Coronary artery (tissue), 2 donors: ENCODE measurements at regions not wholly inside any gene's neighbourhood (a gene's known extent, or its start where the extent isn't known, plus 50 kb on each side); places are given as distances from the start of the nearest gene placed in this dataset.

Source experiments
- DNase-seq: peaks from one replicate; pipeline ENCODE4 v3.0.0-alpha.2; 2017; ENCODE audit warnings: low spot score
- H3K27ac ChIP-seq, 2 donors: fragments of 200-600 bp; sonication (generic); one replicate each; pipeline ENCODE4 v1.5.1; 2016 to 2019
- H3K4me3 ChIP-seq: fragments of 200-600 bp; sonication (generic); 2 replicates; pipeline ENCODE4 v1.5.1; 2016; ENCODE audit warnings: mild to moderate bottlenecking, moderate library complexity
- TF ChIP-seq, protein P1 (sequence below): fragments of 200-600 bp; sonication (generic); IDR thresholded peaks from one replicate; pipeline ENCODE4 v1.5.1; 2019; ENCODE audit warnings: antibody characterized with exemption

DNA sequence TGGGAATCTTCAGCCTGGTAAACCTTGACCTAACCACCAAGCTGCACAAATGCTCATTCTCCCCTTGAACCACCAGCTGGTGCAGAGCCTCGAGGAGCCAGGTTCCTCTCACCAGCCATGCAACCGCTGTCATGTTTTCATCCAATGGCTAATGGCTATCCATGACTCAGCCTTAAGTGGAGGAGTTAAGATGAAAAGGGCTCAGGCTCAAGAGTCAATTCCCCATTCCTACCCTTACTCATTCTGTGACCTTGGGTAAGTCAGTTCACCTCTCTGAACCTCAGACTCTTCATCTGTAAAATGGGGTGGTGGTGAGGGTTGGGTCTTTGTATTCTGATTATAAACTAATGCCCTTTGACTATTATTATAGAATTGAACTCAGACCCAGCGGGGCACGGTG lies 515.6 kb downstream of the SHQ1 start:
- TF ChIP-seq, protein P1, sequence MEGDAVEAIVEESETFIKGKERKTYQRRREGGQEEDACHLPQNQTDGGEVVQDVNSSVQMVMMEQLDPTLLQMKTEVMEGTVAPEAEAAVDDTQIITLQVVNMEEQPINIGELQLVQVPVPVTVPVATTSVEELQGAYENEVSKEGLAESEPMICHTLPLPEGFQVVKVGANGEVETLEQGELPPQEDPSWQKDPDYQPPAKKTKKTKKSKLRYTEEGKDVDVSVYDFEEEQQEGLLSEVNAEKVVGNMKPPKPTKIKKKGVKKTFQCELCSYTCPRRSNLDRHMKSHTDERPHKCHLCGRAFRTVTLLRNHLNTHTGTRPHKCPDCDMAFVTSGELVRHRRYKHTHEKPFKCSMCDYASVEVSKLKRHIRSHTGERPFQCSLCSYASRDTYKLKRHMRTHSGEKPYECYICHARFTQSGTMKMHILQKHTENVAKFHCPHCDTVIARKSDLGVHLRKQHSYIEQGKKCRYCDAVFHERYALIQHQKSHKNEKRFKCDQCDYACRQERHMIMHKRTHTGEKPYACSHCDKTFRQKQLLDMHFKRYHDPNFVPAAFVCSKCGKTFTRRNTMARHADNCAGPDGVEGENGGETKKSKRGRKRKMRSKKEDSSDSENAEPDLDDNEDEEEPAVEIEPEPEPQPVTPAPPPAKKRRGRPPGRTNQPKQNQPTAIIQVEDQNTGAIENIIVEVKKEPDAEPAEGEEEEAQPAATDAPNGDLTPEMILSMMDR = no peak
- Histone ChIP-seq H3K4me3 (no peak overlapping the region), H3K27ac (no peak overlapping the region)
- no peak for DNase-seq

DNA sequence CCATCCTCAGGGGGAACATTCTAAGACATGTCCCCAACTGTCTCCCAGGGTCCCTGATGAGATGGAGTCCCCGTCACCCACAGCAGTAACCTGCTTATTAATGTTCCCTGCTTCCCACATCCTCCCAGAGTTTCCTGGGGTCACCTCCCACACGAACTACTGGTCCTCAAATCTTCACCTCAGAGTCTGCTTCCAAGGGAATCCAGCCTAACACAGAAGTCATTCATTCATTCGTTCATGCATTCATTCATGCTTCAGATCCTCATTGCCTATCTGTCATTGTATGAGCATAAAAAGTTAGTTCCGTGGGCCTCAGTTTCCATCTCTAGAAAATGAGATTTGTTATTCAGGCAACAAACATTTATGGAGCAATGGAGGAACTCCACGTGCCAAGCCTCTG lies 516.2 kb downstream of the SHQ1 start:
- TF ChIP-seq, protein P1 = no peak
- Histone ChIP-seq H3K4me3 (no peak overlapping the region), H3K27ac (no peak overlapping the region)
- DNase-seq = no peak

DNA sequence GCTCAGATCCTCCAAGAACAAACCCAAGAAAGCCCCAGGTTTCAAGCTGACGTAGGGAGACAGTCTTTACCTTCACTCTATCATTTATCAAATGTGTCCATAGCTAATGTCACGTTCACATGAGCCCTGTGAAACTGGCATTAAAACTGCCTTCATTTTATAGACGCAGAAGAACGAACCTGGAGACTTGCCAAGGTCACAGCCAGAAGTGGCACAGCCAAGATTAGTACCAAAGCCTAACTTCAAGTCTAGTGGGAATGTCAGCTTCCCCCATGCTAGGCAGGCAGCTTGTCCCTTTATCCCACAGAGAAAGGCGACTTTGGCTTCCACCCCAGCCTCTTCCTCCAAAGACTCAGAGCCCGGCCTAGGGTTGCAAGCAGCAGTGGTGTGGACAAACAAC lies 517.2 kb downstream of the SHQ1 start:
- Histone ChIP-seq H3K4me3 (no peak overlapping the region), H3K27ac (no peak overlapping the region)
- DNase-seq = no peak
- TF ChIP-seq, protein P1 = no peak

DNA sequence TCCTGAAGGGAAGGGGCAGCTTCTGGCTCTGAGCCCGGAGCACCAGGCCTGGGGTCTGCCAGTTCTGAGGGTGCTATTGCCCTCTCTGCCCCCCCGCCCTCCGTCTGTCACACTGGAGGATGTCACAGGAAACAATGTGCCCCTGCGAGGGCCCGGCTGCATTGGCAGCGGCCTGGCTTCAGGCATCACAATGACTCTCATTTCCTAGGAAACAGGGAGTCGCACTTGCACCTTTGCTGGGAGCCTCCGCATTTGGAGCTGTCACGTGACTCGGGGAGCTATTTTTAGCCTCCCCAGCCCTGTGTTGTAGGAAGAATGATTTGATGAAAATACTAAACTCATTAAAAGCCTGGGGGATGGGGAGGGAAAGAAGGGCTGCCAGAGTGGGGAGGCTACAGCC lies 518.9 kb downstream of the SHQ1 start:
- no peak for DNase-seq
- TF ChIP-seq, protein P1 = no peak
- no peak overlapping the region for H3K4me3 ChIP-seq
- H3K27ac ChIP-seq = no peak overlapping the region

DNA sequence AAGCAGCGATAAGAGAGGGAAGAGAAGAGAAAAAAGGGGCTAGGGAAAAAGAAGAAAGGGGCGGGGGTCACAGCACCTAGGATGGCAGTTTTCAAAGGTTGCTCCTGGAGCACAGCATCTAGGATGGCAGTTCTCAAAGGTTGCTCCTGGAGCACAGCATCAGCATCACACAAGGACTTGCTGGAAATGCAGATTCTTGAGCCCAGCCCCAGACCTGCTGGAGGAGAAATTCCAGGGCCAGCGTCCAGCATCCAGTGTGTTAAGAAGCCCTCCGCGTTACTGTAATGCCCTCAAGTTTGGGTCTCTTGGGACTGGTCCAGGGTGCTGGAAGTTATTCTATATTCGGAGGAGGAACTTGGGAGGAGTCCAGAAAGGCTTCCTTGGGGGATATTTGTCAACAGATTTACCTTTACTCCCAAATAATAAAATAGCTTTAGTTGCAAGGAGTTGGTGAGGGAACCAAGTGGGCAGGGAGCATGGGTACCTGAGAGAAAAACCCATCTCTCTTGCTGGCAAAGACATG lies 519.4 kb downstream of the SHQ1 start:
- no peak overlapping the region for H3K4me3 ChIP-seq
- TF ChIP-seq, protein P1 = no peak
- H3K27ac ChIP-seq = no peak overlapping the region
- no peak for DNase-seq

DNA sequence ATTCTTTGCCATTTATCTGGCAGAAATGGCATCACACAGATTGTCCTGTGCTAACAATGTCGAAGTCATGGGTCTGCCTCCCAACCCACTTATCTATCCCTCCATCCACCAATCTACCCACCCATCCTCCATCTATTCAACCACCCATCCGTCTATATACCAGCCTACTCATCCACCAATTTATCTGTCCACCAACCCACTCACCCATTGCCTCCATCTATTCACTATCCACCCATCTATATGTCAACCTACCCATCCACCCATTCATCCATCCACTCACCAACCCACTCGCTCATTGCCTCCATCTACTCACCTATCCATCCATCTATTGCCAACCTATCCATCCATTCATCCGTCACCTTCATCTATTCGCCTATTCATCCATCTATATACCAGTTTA lies 521.2 kb downstream of the SHQ1 start:
- no peak overlapping the region for H3K27ac ChIP-seq
- TF ChIP-seq, protein P1 = no peak
- no peak for DNase-seq
- no peak overlapping the region for H3K4me3 ChIP-seq

DNA sequence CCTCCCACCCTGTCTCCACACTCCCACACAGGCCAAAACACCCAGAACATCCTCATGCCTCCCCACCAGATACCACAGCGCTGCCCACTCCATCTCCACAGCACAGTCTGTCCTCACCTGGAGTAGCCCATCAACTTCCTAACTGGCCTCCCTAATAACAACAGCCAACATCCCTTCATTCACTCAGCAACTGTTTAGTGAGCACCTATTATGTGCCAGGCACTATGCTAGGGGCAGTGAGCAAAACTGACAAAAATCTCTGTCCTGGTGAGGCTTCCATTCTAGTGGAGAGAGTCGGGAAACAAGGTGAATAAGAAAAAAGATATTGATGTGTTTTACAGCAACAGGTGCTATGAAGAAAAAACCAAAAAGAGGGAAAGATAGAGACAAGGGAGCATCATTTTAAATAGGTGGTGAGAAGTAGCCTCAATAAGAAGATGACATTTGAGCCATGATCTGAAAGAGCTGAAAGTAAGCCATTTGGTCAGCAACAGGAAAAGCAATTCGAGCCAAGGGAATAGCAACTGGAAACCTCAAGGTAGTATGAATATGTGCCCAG lies 523.9 kb downstream of the SHQ1 start:
- TF ChIP-seq, protein P1 = no peak
- DNase-seq = no peak
- H3K4me3 ChIP-seq = no peak overlapping the region
- H3K27ac ChIP-seq = no peak overlapping the region
